ENCODE measurements at regions not wholly inside any gene's neighbourhood (a gene's known extent, or its start where the extent isn't known, plus 50 kb on each side); places are given as distances from the start of the nearest gene placed in this dataset.

DNA sequence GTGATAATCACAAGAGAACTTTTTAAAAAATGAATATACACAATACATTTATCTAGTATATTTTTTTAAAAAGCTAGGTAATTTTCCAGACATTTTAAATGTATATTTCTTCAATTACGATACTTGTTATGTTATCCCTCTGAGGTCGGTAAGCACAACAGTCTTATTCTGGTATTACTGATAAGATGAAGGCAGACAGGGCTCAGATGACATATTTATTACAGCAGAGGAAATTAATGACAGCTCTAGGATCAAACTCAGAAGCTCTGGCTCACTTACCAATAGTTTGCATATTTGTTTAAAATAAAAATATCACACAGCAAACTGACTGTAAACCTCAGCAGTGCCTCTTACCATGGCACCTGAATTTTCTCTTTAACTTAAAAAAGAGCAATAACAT, 1347.0 kb upstream of the ADGRL2 start:
- ATAC-seq: no peak
- DNase-seq (ENCODE audit: low spot score): no peak
- intact Hi-C loops (cut with DNase I): no loop called here

- DNase-seq (ENCODE audit: low spot score) (no peak), ATAC-seq (no peak)
- intact Hi-C loops (cut with DNase I): no loop called here
These were observed 1350.0 kb upstream of the ADGRL2 start for GRCh38 chr1:80450711-80451110.

DNA sequence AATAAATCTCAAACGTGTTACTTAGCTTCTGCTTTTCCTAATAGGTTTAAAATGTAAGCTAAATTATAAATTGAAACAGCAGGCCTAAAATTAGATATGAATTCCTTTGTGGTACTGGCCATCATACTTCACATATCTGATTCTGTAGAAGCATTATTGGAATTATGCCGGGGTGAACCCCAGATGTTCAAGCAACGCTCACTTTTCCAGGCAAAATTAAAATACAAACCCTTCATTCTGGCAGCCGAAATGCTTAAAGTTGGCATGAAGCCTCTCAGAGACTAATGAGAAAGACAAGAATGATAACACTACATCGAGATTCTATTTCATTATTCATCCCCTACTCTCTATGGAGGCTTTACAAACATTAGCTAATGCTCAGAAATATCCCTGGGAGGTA, 1352.7 kb upstream of the ADGRL2 start:
- ATAC-seq: no peak
- DNase-seq (ENCODE audit: low spot score): no peak
- intact Hi-C loops (cut with DNase I): no loop called here

DNA sequence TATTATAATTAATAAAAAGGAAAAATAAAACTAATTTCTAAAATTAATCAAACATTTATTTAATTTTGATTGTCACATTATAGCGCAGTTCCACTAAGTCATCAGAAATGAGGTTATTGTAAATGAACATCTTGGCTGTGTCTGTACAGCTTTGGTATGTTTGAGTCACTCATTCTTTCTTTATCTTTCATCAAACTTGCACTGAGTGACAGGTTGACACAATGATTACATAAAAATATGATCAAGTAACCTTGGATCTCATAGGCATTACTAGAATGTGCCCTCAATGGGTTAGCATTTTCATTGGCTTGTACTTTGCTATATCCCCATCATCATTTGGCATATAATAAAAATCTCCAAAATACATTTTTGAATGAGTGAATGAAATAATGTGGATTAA, 1353.2 kb upstream of the ADGRL2 start:
- ATAC-seq (no peak), DNase-seq (ENCODE audit: low spot score) (no peak)
- intact Hi-C loops (cut with DNase I): no loop called here

- intact Hi-C loops (cut with DNase I): no loop called here
- DNase-seq (ENCODE audit: low spot score) (no peak), ATAC-seq (no peak)
These were observed 1355.7 kb upstream of the ADGRL2 start for GRCh38 chr1:80445033-80445432.

DNA sequence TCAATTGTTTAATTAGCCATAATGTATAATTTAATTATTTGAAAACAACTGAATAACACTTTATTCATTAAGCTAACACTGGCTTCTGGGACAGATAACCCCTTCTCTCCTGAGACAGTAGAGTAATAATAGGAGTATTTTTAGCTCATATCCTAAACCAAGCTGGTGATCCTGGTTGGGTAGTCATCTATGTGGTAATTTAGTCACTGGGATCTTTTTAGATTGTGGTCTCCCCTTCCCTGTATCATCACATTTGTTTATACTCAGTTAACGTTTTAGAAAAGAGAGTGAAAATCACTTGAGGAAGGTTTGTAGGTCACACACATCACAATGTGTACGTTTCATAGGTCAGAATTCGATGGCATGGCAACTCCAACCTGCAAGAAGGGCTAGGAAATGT, 1356.6 kb upstream of the ADGRL2 start:
- DNase-seq (ENCODE audit: low spot score): no peak
- intact Hi-C loops (cut with DNase I): no loop called here
- ATAC-seq: no peak

DNA sequence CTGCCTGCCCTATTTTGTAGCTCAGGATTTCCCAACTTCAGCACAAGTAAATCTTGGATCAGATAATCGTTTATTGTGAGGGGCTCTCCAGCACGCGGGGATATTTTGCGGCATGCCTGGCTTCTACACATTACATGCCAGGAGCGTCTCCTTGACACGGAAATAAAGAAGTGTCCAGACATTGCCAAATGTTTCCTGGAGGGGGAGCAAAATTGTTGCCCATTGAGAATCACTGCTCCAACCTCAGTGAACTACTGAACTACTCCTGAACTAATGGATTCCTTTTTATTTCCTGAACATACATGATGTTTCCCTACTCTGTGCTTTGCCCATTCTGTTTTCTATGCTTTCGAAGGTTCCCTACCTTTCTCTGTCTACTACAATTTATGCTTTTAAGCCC, 1359.1 kb upstream of the ADGRL2 start:
- intact Hi-C loops (cut with DNase I): no loop called here
- no peak for DNase-seq (ENCODE audit: low spot score)
- ATAC-seq: no peak

DNA sequence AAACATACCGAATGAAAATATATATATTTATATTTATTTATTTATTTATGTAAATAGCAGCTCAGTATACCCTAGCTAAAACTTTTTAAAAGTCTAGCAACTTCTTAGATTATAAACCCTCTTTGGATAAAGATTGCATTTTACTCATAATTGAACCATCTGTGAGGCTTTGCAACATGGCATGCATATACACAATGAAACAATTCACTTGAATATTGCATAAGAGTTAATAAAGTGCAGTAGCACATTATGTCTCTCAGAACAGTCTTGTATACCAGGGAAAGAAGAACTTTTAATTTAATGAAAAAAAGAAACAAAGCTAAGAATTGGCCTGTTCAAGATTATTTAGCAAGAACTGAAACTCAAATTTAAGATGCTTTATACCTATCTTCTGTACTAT, 1363.9 kb upstream of the ADGRL2 start:
- intact Hi-C loops (cut with DNase I): no loop called here
- DNase-seq (ENCODE audit: low spot score): no peak
- ATAC-seq: no peak

DNA sequence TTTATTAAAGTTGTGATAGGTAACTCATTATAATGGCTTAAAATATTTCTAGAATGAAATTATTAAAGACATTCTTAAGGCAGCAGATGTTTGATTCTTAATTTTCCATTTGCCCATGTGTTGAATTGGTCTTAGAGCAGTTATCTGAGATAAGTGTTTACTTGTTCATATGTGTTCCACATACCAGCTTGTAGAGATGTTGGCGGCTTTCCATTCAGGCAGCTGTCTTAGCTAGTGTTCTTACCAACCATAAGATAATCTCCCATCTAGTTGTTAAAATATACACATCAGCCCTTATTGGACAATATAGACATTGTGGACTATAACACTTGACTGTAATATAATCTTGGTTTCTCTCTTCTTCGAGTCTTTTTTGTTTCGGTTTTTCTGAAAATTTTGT, 1372.9 kb upstream of the ADGRL2 start:
- no peak for DNase-seq (ENCODE audit: low spot score)
- intact Hi-C loops (cut with DNase I): no loop called here
- no peak for ATAC-seq

GRCh38 chr1:80424249-80424648, 1376.5 kb upstream of the ADGRL2 start:
- intact Hi-C loops (cut with DNase I): no loop called here

GRCh38 chr1:80418134-80418533, 1382.6 kb upstream of the ADGRL2 start:
- DNase-seq (ENCODE audit: low spot score) (no peak), ATAC-seq (no peak)
- intact Hi-C loops (cut with DNase I): no loop called here

More at GRCh38 chr1:80424249-80424648, 1376.5 kb upstream of the ADGRL2 start:
- no peak for DNase-seq (ENCODE audit: low spot score)
- no peak for ATAC-seq

DNA sequence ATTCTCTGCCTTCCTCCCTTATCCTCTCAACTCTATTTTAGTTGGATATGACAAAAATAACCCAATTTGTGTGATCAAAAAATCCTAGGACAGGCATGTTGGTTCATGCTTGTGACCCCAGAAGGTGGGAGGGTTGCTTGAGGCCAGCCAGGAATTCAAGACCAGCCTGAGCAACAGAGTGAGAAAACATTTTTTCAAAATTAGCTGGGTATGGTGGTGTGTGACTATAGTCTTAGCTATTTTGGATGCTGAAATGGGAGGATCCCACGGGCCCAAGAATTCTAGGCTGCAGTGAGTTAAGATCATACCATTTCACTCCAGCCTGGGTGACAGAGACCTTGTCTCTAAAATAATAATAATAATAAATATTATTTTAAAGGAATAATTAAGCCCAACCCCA, 1383.1 kb upstream of the ADGRL2 start:
- DNase-seq (ENCODE audit: low spot score) (no peak), ATAC-seq (no peak)
- intact Hi-C loops (cut with DNase I): no loop called here

- ATAC-seq: no peak
- intact Hi-C loops (cut with DNase I): no loop called here
- DNase-seq (ENCODE audit: low spot score): no peak
These were observed 1386.8 kb upstream of the ADGRL2 start for GRCh38 chr1:80413969-80414368.

DNA sequence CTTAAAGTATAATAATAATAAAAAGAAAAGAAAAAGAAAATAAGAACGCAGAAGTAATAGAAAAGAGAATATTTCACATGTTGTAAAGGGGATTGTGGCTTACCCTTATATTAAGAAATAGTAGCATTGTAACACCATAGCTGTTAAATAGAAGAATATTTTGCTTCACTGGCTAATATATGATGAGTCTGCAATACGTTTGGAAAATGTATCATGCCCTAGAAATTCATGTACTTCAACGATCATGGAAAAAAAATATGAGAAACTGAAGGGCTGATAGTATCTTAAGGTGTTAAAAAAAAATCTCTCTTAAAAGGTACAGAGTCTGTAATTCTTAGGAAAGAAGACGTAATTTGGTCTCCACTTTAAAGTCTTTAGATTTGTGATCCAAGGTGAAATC, 1390.5 kb upstream of the ADGRL2 start:
- intact Hi-C loops (cut with DNase I): no loop called here
- DNase-seq (ENCODE audit: low spot score) (no peak), ATAC-seq (no peak)

- DNase-seq (ENCODE audit: low spot score) (no peak), ATAC-seq (no peak)
- intact Hi-C loops (cut with DNase I): no loop called here
These were observed 1397.0 kb upstream of the ADGRL4 start for GRCh38 chr1:80403471-80403893.

DNA sequence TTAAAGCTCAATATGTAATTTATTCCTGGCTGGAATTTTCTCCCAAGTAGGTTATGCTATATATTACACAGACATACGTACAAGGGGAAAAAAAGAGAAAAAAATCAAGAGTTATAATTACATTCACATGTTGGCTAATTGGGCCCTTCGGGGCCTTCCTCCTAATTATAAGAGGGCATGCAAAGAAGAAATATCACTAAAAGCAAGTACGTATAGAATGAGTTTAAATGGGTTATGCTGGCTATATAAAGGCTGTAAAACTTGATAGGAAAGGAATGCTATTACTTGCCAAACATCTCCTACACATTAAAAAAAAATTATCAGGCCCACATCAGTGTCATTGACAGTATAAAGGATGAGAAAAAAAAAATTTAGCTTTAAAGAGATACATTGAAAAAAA, 1396.1 kb upstream of the ADGRL4 start:
- DNase-seq (ENCODE audit: low spot score) (no peak), ATAC-seq (no peak)
- intact Hi-C loops (cut with DNase I): no loop called here

GRCh38 chr1:80401757-80402156, 1395.2 kb upstream of the ADGRL4 start:
- intact Hi-C loops (cut with DNase I): no loop called here
- DNase-seq (ENCODE audit: low spot score): no peak
- ATAC-seq: no peak

- DNase-seq (ENCODE audit: low spot score) (no peak), ATAC-seq (no peak)
- intact Hi-C loops (cut with DNase I): no loop called here
These were observed 1386.0 kb upstream of the ADGRL4 start for GRCh38 chr1:80392529-80392928.

- DNase-seq (ENCODE audit: low spot score) (no peak), ATAC-seq (no peak)
- intact Hi-C loops (cut with DNase I): no loop called here
These were observed 1379.1 kb upstream of the ADGRL4 start for GRCh38 chr1:80385650-80386049.

- no peak for DNase-seq (ENCODE audit: low spot score)
- intact Hi-C loops (cut with DNase I): no loop called here
- ATAC-seq: no peak
These were observed 1378.4 kb upstream of the ADGRL4 start for GRCh38 chr1:80384959-80385358.

- DNase-seq (ENCODE audit: low spot score) (no peak), ATAC-seq (no peak)
- intact Hi-C loops (cut with DNase I): no loop called here
These were observed 1377.7 kb upstream of the ADGRL4 start for GRCh38 chr1:80384083-80384830.
